ENCODE measurements at regions not wholly inside any gene's neighbourhood (a gene's known extent, or its start where the extent isn't known, plus 50 kb on each side); places are given as distances from the start of the nearest gene placed in this dataset.

GRCh38 chr14:42510071-42510470, 903.4 kb downstream of the LRFN5 start:
- Histone ChIP-seq H4K20me1 (ENCODE audit: insufficient read depth, low read length) (no peaks in the 10 kb centered on the region), H3K79me2 (ENCODE audit: insufficient read depth, low read length) (no peaks in the 10 kb centered on the region), H3K9me3 (ENCODE audit: low read length) (peaks cover 98% of the 10 kb centered on the region), H3K4me3 (replicated peaks in 1 of 3; ENCODE audit: insufficient read depth in 1 of 3, low read depth in 2 of 3, low read length in 3 of 3) (no peak overlapping the region), H3K4me2 (ENCODE audit: low read depth, low read length) (no peak overlapping the region), H3K36me3 (replicated peaks in 1 of 2; ENCODE audit: control insufficient read depth in 1 of 2, insufficient read depth in 2 of 2, low read length in 2 of 2) (no peaks in the 10 kb centered on the region), H3K4me1 (ENCODE audit: insufficient read depth, low read length) (no peaks in the 10 kb centered on the region), H2AFZ (ENCODE audit: low read length) (no peak overlapping the region), H3K27me3 (ENCODE audit: control insufficient read depth in 1 of 2, insufficient read depth in 2 of 2, low read length in 2 of 2) (no peaks in the 10 kb centered on the region), H3K9ac (ENCODE audit: insufficient read depth, low read depth, low read length) (no peak overlapping the region), H3K27ac (ENCODE audit: extremely low read length, insufficient read depth, low read length) (no peak overlapping the region)
- ChIA-PET POLR2A (no interaction called here), CTCF (ENCODE audit: low intra/inter-chr PET ratio, low total read pairs) (no interaction called here)
- 1% methylated on average over 1 of the region's 1 CpG for WGBS (ENCODE audit: low lambda C conversion rate)
- BruUV-seq (replicated peaks) = no TSS peak
- in situ Hi-C loops (cut with HindIII; ENCODE audit: extremely low pct_ligation_motif_present, low pct_unique_long_range_greater_than_20kb) = no loop called here
- ATAC-seq (no peak), FAIRE-seq (no peak), DNase-seq (ENCODE audit: low spot score) (no peak)
- intact Hi-C loops (cut with micrococcal nuclease; ENCODE audit: unreplicated experiment) = no loop called here
- no peak for TF ChIP-seq ZNF256 (CRISPR knock-in tag; conservative IDR thresholded peaks at IDR 0.05)
- no peak for TF ChIP-seq PBX2 (CRISPR knock-in tag; IDR thresholded peaks at IDR 0.05)
- peak; percentile 29; the same call in 1 of the 2 replicates for TF ChIP-seq FOXA1 (IDR thresholded peaks at IDR 0.05)
- TF ChIP-seq FOXA1 (CRISPR knock-in tag; IDR thresholded peaks at IDR 0.05) = no peak
- no peak for TF ChIP-seq GMEB2 (CRISPR knock-in tag; IDR thresholded peaks at IDR 0.05; ENCODE audit: low read depth)
- TF ChIP-seq AHDC1 (CRISPR knock-in tag; IDR thresholded peaks at IDR 0.05; ENCODE audit: borderline replicate concordance) = no peak
- TF ChIP-seq ZSCAN31 (CRISPR knock-in tag; IDR thresholded peaks at IDR 0.05; ENCODE audit: low read depth) = no peak
- TF ChIP-seq MIER2 (CRISPR knock-in tag; IDR thresholded peaks at IDR 0.05) = no peak
- TF ChIP-seq ZNF737 (CRISPR knock-in tag; IDR thresholded peaks at IDR 0.05; ENCODE audit: borderline replicate concordance) = no peak
- no peak for TF ChIP-seq ZNF503 (CRISPR knock-in tag; IDR thresholded peaks at IDR 0.05)
- 0 out of 2 replicates have a peak, but pooled peaks have one; percentile 58 for TF ChIP-seq PLRG1 (conservative IDR thresholded peaks at IDR 0.05)
- TF ChIP-seq PAWR (CRISPR knock-in tag; IDR thresholded peaks at IDR 0.05; ENCODE audit: borderline replicate concordance) = no peak
